Natural killer cell treated with Interleukin-12 subunit alpha and Interleukin-12 subunit beta and Interleukin-15 and Interleukin-18, amount 100 ng/mL, for 72 hours (primary cell): ENCODE measurements at regions not wholly inside any gene's neighbourhood (a gene's known extent, or its start where the extent isn't known, plus 50 kb on each side); places are given as distances from the start of the nearest gene placed in this dataset.

ENCODE experiments used
- ATAC-seq, 2 donors: fragments of 150-1000 bp; cut with Tn5 transposase in 1 of 2; sonication (Bioruptor Pico), chemical (Tn5 transposase) in 1 of 2; 2 replicates each; pipeline ENCODE4 v1.10.0; 2021
- DNase-seq: peaks from one replicate; pipeline ENCODE4 v3.0.0; 2022; ENCODE audit warnings: low spot score
- H3K27ac Mint-ChIP-seq, 2 donors: 1 replicate in 1 of 2; 2 replicates in 1 of 2; pipeline ENCODE4 v1.8.0; 2022; ENCODE audit warnings: mixed read lengths in 2 of 2, mild to moderate bottlenecking in 1 of 2, moderate library complexity in 1 of 2
- H3K27me3 Mint-ChIP-seq, 2 donors: 1 replicate in 1 of 2; 2 replicates in 1 of 2; pipeline ENCODE4 v1.8.0; 2022; ENCODE audit warnings: mixed read lengths in 2 of 2
- H3K36me3 Mint-ChIP-seq: one replicate; pipeline ENCODE4 v1.8.0; 2022; ENCODE audit warnings: mixed read lengths
- H3K4me1 Mint-ChIP-seq, 2 donors: 1 replicate in 1 of 2; 2 replicates in 1 of 2; pipeline ENCODE4 v1.8.0; 2022; ENCODE audit warnings: low read depth in 2 of 2, mixed read lengths in 2 of 2, mild to moderate bottlenecking in 1 of 2
- H3K4me3 Mint-ChIP-seq: one replicate; pipeline ENCODE4 v1.8.0; 2022; ENCODE audit warnings: mixed read lengths
- H3K9me3 Mint-ChIP-seq: 2 replicates; pipeline ENCODE4 v1.8.0; 2022; ENCODE audit warnings: mixed read lengths

- no peak for ATAC-seq
- no peaks in the 10 kb centered on the region for H3K36me3 Mint-ChIP-seq
- peaks cover 0 to 5% of the 10 kb centered on the region in 2 donors for H3K27me3 Mint-ChIP-seq
- no peak overlapping the region for H3K4me3 Mint-ChIP-seq
- no peaks in the 10 kb centered on the region for H3K4me1 Mint-ChIP-seq
- DNase-seq: no peak
- H3K27ac Mint-ChIP-seq: no peak overlapping the region
- H3K9me3 Mint-ChIP-seq: no peaks in the 10 kb centered on the region
Measured at GRCh38 chr3:102302020-102302419, 132.8 kb upstream of the ZPLD1 start.

- ATAC-seq: no peak
- H3K36me3 Mint-ChIP-seq: no peaks in the 10 kb centered on the region
- H3K27ac Mint-ChIP-seq: no peak overlapping the region
Measured at GRCh38 chr3:102304550-102304949, 130.3 kb upstream of the ZPLD1 start.

DNA sequence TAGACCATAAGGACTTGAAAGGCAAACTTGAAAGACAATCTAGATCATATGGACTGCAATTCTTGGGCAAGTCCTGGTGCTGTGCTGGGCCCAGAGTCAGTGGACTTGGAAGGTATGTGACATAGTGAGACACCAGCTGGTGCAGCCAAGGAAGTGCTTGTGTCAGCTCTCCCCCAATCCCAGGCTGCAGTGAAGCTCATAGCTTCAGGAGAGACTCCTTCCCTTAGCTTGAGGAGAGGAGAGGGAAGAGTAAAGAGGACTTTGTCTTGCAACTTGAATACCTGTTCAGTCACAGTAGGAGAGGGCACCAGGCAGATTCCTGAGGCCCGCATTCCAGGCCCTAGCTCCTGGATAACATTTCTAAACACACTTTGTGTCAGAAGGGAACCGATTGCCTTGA lies 127.4 kb upstream of the ZPLD1 start:
- H3K27me3 Mint-ChIP-seq: peaks cover 0 to 18% of the 10 kb centered on the region in 2 donors
- H3K4me3 Mint-ChIP-seq: no peak overlapping the region
- H3K36me3 Mint-ChIP-seq: no peaks in the 10 kb centered on the region
- H3K4me1 Mint-ChIP-seq: no peaks in the 10 kb centered on the region
- no peak overlapping the region for H3K27ac Mint-ChIP-seq
- ATAC-seq (no peak), DNase-seq (no peak)
- H3K9me3 Mint-ChIP-seq: no peaks in the 10 kb centered on the region

More at GRCh38 chr3:102304550-102304949, 130.3 kb upstream of the ZPLD1 start:
- no peak for DNase-seq
- H3K4me1 Mint-ChIP-seq: no peaks in the 10 kb centered on the region
- peaks cover 0 to 11% of the 10 kb centered on the region in 2 donors for H3K27me3 Mint-ChIP-seq
- H3K4me3 Mint-ChIP-seq: no peak overlapping the region
- H3K9me3 Mint-ChIP-seq: no peaks in the 10 kb centered on the region

- peaks cover 0 to 2% of the 10 kb centered on the region in 2 donors for H3K27me3 Mint-ChIP-seq
- no peak for ATAC-seq
- H3K36me3 Mint-ChIP-seq: no peaks in the 10 kb centered on the region
- H3K4me1 Mint-ChIP-seq: no peaks in the 10 kb centered on the region
- no peak overlapping the region for H3K4me3 Mint-ChIP-seq
- no peak overlapping the region for H3K27ac Mint-ChIP-seq
- no peak for DNase-seq
- H3K9me3 Mint-ChIP-seq: no peaks in the 10 kb centered on the region
Measured at GRCh38 chr3:102329066-102329465, 105.7 kb upstream of the ZPLD1 start.

DNA sequence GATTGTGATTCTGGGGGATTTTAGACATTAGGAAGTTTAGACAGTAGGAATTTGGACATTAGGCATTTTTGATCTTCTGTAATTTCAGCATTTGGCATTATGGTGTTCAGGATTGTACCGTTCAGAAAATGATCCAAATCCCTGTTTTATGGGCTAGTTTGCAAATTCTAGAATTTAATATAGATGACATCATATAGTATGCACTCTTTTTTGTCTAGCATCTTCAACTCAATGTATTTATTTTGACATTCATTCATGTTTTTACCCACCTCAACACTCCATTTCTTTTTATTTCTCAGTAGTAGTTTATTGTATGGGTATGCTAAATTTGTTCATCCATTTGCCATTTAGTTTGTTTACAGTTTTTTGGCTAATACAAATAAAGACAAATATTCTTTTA lies 105.3 kb upstream of the ZPLD1 start:
- H3K27ac Mint-ChIP-seq: no peak overlapping the region
- no peaks in the 10 kb centered on the region for H3K4me1 Mint-ChIP-seq
- no peaks in the 10 kb centered on the region for H3K36me3 Mint-ChIP-seq
- H3K4me3 Mint-ChIP-seq: no peak overlapping the region
- DNase-seq (no peak), ATAC-seq (no peak)
- no peaks in the 10 kb centered on the region for H3K9me3 Mint-ChIP-seq
- peaks cover 0 to 2% of the 10 kb centered on the region in 2 donors for H3K27me3 Mint-ChIP-seq

DNA sequence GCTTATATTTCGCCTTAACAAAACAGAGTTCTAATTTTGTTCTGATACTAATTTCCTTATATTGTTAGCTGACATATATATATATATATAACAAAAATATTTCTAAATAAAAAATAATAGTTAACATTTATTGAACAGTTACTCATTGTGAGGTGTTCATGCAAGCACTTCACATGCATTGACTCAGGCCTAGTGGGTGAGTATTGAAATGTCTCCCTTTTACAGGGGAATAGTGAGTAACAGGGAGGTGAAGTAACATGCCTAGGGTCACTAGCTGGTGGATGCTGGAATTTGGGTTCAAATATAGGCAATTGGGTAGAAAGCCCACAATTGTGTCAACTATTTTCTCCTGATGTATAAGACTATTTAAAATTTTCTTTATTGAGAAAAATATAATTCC lies 102.6 kb upstream of the ZPLD1 start:
- H3K4me1 Mint-ChIP-seq: no peaks in the 10 kb centered on the region
- ATAC-seq: no peak
- no peaks in the 10 kb centered on the region for H3K9me3 Mint-ChIP-seq
- H3K36me3 Mint-ChIP-seq: no peaks in the 10 kb centered on the region
- H3K27ac Mint-ChIP-seq: no peak overlapping the region
- H3K27me3 Mint-ChIP-seq: peaks cover 0 to 4% of the 10 kb centered on the region in 2 donors
- DNase-seq: no peak
- no peak overlapping the region for H3K4me3 Mint-ChIP-seq

- Mint-ChIP-seq H3K36me3 (no peaks in the 10 kb centered on the region), H3K9me3 (no peaks in the 10 kb centered on the region), H3K27ac (no peak overlapping the region), H3K27me3 (peaks cover 0 to 4% of the 10 kb centered on the region in 2 donors), H3K4me3 (no peak overlapping the region), H3K4me1 (no peaks in the 10 kb centered on the region)
- no peak for DNase-seq
- ATAC-seq: no peak
Measured at GRCh38 chr3:102332934-102333333, 101.9 kb upstream of the ZPLD1 start.

- Mint-ChIP-seq H3K36me3 (no peaks in the 10 kb centered on the region), H3K4me1 (no peaks in the 10 kb centered on the region), H3K9me3 (no peaks in the 10 kb centered on the region), H3K4me3 (no peak overlapping the region), H3K27me3 (peaks cover 0 to 4% of the 10 kb centered on the region in 2 donors), H3K27ac (no peak overlapping the region)
- DNase-seq: no peak
- no peak for ATAC-seq
Measured at GRCh38 chr3:102336130-102336529, 98.7 kb upstream of the ZPLD1 start.

- Mint-ChIP-seq H3K4me3 (no peak overlapping the region), H3K27ac (no peak overlapping the region), H3K4me1 (no peaks in the 10 kb centered on the region), H3K27me3 (peaks cover 0 to 2% of the 10 kb centered on the region in 2 donors), H3K9me3 (no peaks in the 10 kb centered on the region), H3K36me3 (no peaks in the 10 kb centered on the region)
- no peak for DNase-seq
- ATAC-seq: no peak
Measured at GRCh38 chr3:102339671-102340070, 95.1 kb upstream of the ZPLD1 start.

DNA sequence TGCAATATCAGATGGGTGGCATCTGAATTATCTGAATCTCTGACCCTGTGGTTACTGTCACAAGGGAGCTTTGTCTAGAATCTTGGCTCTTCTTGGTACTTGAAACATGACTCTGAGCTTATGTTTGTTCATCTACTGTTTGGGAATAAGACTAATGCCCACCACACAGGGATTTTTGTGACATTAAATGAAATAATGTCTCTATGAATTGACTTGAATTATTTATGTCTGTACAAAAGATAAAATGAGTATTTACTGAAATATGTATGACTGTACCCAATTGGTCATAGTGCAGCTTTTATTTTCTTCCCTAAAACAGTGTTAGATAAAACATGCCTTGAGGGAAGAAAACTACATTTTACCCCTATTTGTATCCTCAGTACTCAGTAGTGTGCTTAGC lies 87.9 kb upstream of the ZPLD1 start:
- no peak overlapping the region for H3K27ac Mint-ChIP-seq
- no peaks in the 10 kb centered on the region for H3K36me3 Mint-ChIP-seq
- no peak for ATAC-seq
- no peak overlapping the region for H3K4me3 Mint-ChIP-seq
- no peaks in the 10 kb centered on the region for H3K27me3 Mint-ChIP-seq
- DNase-seq: no peak
- H3K9me3 Mint-ChIP-seq: peaks cover 9% of the 10 kb centered on the region
- H3K4me1 Mint-ChIP-seq: no peaks in the 10 kb centered on the region

DNA sequence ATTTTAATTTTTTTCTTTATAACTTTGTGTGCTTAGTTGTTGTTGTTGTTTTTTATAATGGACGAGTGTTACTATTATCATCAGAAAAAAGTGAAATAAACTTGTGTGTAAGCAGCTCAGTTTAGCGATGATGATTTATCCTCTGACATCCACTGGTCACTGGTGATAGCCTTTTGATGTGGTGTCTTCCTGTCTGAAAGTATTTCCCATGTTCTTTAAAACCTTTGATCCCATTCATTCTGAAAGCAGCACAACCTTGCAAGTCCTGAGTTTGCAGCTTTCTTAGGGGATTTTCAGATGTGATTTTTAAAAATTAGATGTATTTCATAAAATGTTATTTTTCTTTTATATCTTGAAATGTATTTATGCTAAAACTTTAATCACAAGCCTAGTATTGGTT lies 85.9 kb upstream of the ZPLD1 start:
- H3K27me3 Mint-ChIP-seq: no peaks in the 10 kb centered on the region
- ATAC-seq (no peak), DNase-seq (no peak)
- no peak overlapping the region for H3K27ac Mint-ChIP-seq
- no peak overlapping the region for H3K4me3 Mint-ChIP-seq
- no peaks in the 10 kb centered on the region for H3K36me3 Mint-ChIP-seq
- H3K4me1 Mint-ChIP-seq: no peaks in the 10 kb centered on the region
- peaks cover 9% of the 10 kb centered on the region for H3K9me3 Mint-ChIP-seq

- H3K9me3 Mint-ChIP-seq: no peaks in the 10 kb centered on the region
- H3K27ac Mint-ChIP-seq: no peak overlapping the region
- H3K36me3 Mint-ChIP-seq: no peaks in the 10 kb centered on the region
- no peaks in the 10 kb centered on the region for H3K27me3 Mint-ChIP-seq
- ATAC-seq (no peak), DNase-seq (no peak)
- no peaks in the 10 kb centered on the region for H3K4me1 Mint-ChIP-seq
- no peak overlapping the region for H3K4me3 Mint-ChIP-seq
Measured at GRCh38 chr3:102353148-102353547, 81.7 kb upstream of the ZPLD1 start.

- Mint-ChIP-seq H3K4me1 (no peaks in the 10 kb centered on the region), H3K27ac (no peak overlapping the region), H3K4me3 (no peak overlapping the region), H3K9me3 (no peaks in the 10 kb centered on the region), H3K36me3 (no peaks in the 10 kb centered on the region), H3K27me3 (no peaks in the 10 kb centered on the region)
- ATAC-seq: no peak
- DNase-seq: no peak
Measured at GRCh38 chr3:102353805-102354204, 81.0 kb upstream of the ZPLD1 start.

DNA sequence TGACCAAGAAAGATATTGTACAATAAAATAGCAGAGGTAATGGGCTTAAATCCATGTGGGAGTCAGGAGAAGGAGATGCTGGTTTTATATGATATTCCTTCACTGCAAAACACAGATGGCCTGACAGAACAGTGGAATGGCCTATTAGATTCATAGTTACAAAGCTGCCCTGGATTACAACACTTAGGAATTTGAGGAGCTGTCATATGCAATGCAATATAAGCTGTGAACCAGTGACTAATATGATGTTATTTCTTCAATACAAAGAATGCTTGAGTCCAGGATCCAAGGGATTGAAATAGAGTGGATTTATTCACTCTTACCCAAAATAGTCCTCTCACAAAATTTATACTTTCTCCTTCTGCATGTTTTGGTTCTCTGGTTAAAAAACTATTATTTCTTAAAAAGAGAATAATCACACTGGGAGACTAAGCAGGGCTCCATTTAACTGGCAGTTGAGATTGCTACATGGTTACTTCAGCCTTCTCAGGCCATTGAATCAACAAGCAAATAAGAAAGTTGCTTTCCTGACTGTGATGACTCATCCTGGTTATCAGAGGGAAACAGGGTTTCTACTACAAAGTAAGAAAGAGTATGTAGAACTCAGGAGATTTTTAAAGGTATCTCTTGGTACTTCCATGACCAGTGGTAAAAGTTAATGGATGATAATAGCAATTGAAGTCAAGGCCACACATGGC lies 79.8 kb upstream of the ZPLD1 start:
- no peaks in the 10 kb centered on the region for H3K27me3 Mint-ChIP-seq
- DNase-seq (no peak), ATAC-seq (no peak)
- no peaks in the 10 kb centered on the region for H3K36me3 Mint-ChIP-seq
- no peak overlapping the region for H3K4me3 Mint-ChIP-seq
- no peaks in the 10 kb centered on the region for H3K4me1 Mint-ChIP-seq
- no peaks in the 10 kb centered on the region for H3K9me3 Mint-ChIP-seq
- no peak overlapping the region for H3K27ac Mint-ChIP-seq

DNA sequence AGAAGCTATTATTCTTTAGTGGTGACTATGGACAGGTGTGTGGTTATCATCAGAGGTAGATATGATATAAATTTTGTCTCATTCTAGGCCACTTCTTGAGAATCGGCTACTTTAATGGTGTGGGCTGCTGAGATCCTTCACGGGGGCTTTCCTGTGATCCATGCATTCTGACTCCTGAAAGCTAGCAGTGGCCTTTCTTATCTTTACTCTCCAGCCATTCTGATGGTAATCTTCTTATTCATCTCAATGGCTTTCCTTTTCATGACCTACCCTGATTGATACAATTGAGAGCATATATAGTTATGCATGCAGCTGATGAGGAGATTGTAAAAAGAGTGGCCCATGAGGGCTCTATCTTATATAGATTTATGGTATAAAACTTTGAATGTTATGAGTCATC lies 78.3 kb upstream of the ZPLD1 start:
- Mint-ChIP-seq H3K36me3 (no peaks in the 10 kb centered on the region), H3K4me1 (no peaks in the 10 kb centered on the region), H3K27me3 (no peaks in the 10 kb centered on the region), H3K4me3 (no peak overlapping the region), H3K9me3 (no peaks in the 10 kb centered on the region), H3K27ac (no peak overlapping the region)
- no peak for ATAC-seq
- DNase-seq: no peak
